ENCODE measurements at regions not wholly inside any gene's neighbourhood (a gene's known extent, or its start where the extent isn't known, plus 50 kb on each side); places are given as distances from the start of the nearest gene placed in this dataset.

DNA sequence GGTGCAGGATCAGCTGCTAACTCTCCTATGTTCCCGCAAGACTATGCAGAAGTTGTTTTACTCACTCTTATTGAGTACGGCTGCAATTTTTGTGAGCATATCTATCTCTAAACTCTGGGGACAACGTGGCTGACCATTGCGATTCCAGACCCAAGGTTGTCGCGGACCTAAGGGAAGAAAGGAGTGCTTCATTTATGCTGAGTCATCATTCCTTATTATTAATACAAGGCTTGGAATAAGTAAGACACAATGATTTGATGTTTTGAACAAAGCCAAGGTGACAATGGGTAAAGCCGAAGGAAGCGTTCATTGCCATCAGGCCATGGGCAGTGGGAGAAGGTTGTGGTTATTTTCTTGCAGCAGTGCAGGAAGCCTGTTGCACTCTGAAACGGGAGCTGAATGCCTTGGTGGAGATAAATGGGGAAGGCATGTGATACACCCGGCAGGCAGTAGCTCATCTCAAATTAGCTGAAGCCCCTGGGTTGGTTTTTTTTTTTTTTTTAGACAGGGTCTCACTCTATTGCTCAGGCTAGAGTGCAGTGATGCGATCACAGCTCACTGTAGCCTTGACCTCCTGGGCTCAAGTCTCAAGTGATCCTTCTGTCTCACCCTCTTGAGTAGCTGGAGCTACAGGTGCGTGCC lies 605.7 kb downstream of the TYW1 start (continued):
- TF ChIP-seq EGR1 (IDR thresholded peaks at IDR 0.05; ENCODE audit: borderline replicate concordance, low read depth, low read length), result no peak
- peak; percentile 89 for TF ChIP-seq BACH1 (IDR thresholded peaks at IDR 0.05; ENCODE audit: low read length)
- no peak for TF ChIP-seq HDAC6 (IDR thresholded peaks at IDR 0.05; ENCODE audit: low read depth, low read length)
- TF ChIP-seq MAFK (IDR thresholded peaks at IDR 0.05; ENCODE audit: low read depth, low read length), result peak; percentile 99
- no peak for TF ChIP-seq TCF12 (IDR thresholded peaks at IDR 0.05; ENCODE audit: low read depth, low read length)
- TF ChIP-seq, protein P1, sequence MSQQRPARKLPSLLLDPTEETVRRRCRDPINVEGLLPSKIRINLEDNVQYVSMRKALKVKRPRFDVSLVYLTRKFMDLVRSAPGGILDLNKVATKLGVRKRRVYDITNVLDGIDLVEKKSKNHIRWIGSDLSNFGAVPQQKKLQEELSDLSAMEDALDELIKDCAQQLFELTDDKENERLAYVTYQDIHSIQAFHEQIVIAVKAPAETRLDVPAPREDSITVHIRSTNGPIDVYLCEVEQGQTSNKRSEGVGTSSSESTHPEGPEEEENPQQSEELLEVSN (IDR thresholded peaks at IDR 0.05), result no peak
- TF ChIP-seq FOSL1 (IDR thresholded peaks at IDR 0.05; ENCODE audit: insufficient read depth, low read depth, low read length), result no peak
- no peak for TF ChIP-seq RBBP5 (IDR thresholded peaks at IDR 0.05; ENCODE audit: borderline replicate concordance, low read depth, low read length)

Data from H1 (cell line).